Neural progenitor cell (in vitro differentiated cells): ENCODE measurements at regions not wholly inside any gene's neighbourhood (a gene's known extent, or its start where the extent isn't known, plus 50 kb on each side); places are given as distances from the start of the nearest gene placed in this dataset.

Source experiments
- DNase-seq: peaks from one replicate; pipeline ENCODE4 v3.0.0-alpha.2; 2016; ENCODE audit warnings: low spot score
- H2AFZ ChIP-seq: fragments of 200-600 bp; sonication (generic); replicated peaks from 2 replicates; pipeline ENCODE4 v1.6.1; 2016; ENCODE audit warnings: antibody characterized with exemption
- H3F3A ChIP-seq: fragments of 200-600 bp; sonication (generic); 2 replicates; pipeline ENCODE4 v1.6.1; 2016; ENCODE audit warnings: antibody characterized with exemption, low read depth
- H3K27ac ChIP-seq: fragments of 200-600 bp; sonication (generic); 2 replicates; pipeline ENCODE4 v1.5.1; 2016; ENCODE audit warnings: mild to moderate bottlenecking
- H3K27me3 ChIP-seq: fragments of 200-600 bp; sonication (generic); 2 replicates; pipeline ENCODE4 v1.6.1; 2016; ENCODE audit warnings: mild to moderate bottlenecking, moderate library complexity
- H3K36me3 ChIP-seq: fragments of 200-600 bp; sonication (generic); 2 replicates; pipeline ENCODE4 v1.5.1; 2016
- H3K4me1 ChIP-seq: fragments of 200-600 bp; sonication (generic); 2 replicates; pipeline ENCODE4 v1.6.1; 2016; ENCODE audit warnings: mixed run types
- H3K4me2 ChIP-seq: fragments of 200-600 bp; sonication (generic); 2 replicates; pipeline ENCODE4 v1.6.1; 2016
- H3K4me3 ChIP-seq: fragments of 200-600 bp; sonication (generic); 2 replicates; pipeline ENCODE4 v1.5.1; 2016
- H3K79me2 ChIP-seq: fragments of 200-600 bp; sonication (generic); 2 replicates; pipeline ENCODE4 v1.6.1; 2016; ENCODE audit warnings: low read depth
- H3K9ac ChIP-seq: fragments of 200-600 bp; sonication (generic); 2 replicates; pipeline ENCODE4 v1.6.1; 2016
- H3K9me3 ChIP-seq: fragments of 200-600 bp; sonication (generic); 2 replicates; pipeline ENCODE4 v1.5.1; 2016; ENCODE audit warnings: low read depth
- H4K20me1 ChIP-seq: fragments of 200-600 bp; sonication (generic); 2 replicates; pipeline ENCODE4 v1.6.1; 2016; ENCODE audit warnings: low read depth
- H3K27ac Mint-ChIP-seq: 3 replicates; pipeline ENCODE4 v1.8.0; 2021; ENCODE audit warnings: mixed read lengths
- H3K27me3 Mint-ChIP-seq: 2 replicates; pipeline ENCODE4 v1.8.0; 2022; ENCODE audit warnings: low read depth, mild to moderate bottlenecking, inconsistent platforms, moderate library complexity, mixed read lengths; ENCODE audit not compliant: insufficient read depth
- H3K36me3 Mint-ChIP-seq: 3 replicates; pipeline ENCODE4 v1.8.0; 2021; ENCODE audit warnings: mixed read lengths
- H3K4me1 Mint-ChIP-seq: 3 replicates; pipeline ENCODE4 v1.8.0; 2021; ENCODE audit warnings: mixed read lengths
- H3K4me3 Mint-ChIP-seq: 3 replicates; pipeline ENCODE4 v1.8.0; 2021; ENCODE audit warnings: mild to moderate bottlenecking, moderate library complexity, mixed read lengths
- H3K9me3 Mint-ChIP-seq: 3 replicates; pipeline ENCODE4 v1.8.0; 2020; ENCODE audit warnings: mixed read lengths
- EZH2 ChIP-seq: fragments of 200-600 bp; sonication (generic); IDR thresholded peaks from 2 replicates; pipeline ENCODE4 v1.6.1; 2017; ENCODE audit warnings: antibody characterized with exemption, mild to moderate bottlenecking, moderate library complexity
- EZH2phosphoT487 ChIP-seq: fragments of 200-600 bp; sonication (generic); IDR thresholded peaks from 2 replicates; pipeline ENCODE4 v1.6.1; 2017; ENCODE audit warnings: antibody characterized with exemption
- TF ChIP-seq, protein P1 (sequence below): fragments of 200-600 bp; sonication (generic); IDR thresholded peaks from 2 replicates; pipeline ENCODE4 v1.5.1; 2017; ENCODE audit warnings: antibody characterized with exemption, mild to moderate bottlenecking

DNA sequence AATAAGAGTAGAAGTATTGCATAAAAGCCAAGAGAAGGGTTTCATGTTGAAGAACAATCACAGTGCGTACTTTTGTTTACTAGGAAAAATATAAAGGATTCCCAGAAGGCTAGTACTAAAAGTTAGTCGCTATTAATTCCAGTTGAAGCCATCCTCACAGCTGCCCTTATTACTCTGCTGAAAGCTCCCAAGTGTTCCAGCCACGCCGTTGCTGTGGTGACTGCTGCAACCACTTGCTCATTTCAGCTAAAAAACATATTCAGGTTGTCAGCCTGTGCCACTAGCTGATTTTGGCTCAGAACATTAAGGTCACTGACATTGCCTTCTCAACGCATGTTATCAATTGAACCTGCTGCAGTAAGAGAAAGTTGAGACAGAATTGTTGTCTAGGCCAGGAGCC lies 87.1 kb upstream of the FNDC3A start:
- H3K27ac ChIP-seq, result no peak overlapping the region
- Mint-ChIP-seq H3K4me3 (no peak overlapping the region), H3K36me3 (no peaks in the 10 kb centered on the region), H3K27me3 (no peaks in the 10 kb centered on the region), H3K27ac (no peak overlapping the region), H3K4me1 (peaks cover 10% of the 10 kb centered on the region), H3K9me3 (no peaks in the 10 kb centered on the region)
- peaks cover 5% of the 10 kb centered on the region for H3K4me1 ChIP-seq
- H3F3A ChIP-seq, result no peaks in the 10 kb centered on the region
- H3K4me3 ChIP-seq, result no peak overlapping the region
- H3K9me3 ChIP-seq, result no peaks in the 10 kb centered on the region
- H3K27me3 ChIP-seq, result no peaks in the 10 kb centered on the region
- H4K20me1 ChIP-seq, result no peaks in the 10 kb centered on the region
- no peak overlapping the region for H3K4me2 ChIP-seq
- no peak overlapping the region for H3K9ac ChIP-seq
- TF ChIP-seq, protein P1, sequence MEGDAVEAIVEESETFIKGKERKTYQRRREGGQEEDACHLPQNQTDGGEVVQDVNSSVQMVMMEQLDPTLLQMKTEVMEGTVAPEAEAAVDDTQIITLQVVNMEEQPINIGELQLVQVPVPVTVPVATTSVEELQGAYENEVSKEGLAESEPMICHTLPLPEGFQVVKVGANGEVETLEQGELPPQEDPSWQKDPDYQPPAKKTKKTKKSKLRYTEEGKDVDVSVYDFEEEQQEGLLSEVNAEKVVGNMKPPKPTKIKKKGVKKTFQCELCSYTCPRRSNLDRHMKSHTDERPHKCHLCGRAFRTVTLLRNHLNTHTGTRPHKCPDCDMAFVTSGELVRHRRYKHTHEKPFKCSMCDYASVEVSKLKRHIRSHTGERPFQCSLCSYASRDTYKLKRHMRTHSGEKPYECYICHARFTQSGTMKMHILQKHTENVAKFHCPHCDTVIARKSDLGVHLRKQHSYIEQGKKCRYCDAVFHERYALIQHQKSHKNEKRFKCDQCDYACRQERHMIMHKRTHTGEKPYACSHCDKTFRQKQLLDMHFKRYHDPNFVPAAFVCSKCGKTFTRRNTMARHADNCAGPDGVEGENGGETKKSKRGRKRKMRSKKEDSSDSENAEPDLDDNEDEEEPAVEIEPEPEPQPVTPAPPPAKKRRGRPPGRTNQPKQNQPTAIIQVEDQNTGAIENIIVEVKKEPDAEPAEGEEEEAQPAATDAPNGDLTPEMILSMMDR, result no peak
- DNase-seq, result no peak
- no peaks in the 10 kb centered on the region for H3K79me2 ChIP-seq
- H3K36me3 ChIP-seq, result no peaks in the 10 kb centered on the region
- no peak overlapping the region for H2AFZ ChIP-seq

DNA sequence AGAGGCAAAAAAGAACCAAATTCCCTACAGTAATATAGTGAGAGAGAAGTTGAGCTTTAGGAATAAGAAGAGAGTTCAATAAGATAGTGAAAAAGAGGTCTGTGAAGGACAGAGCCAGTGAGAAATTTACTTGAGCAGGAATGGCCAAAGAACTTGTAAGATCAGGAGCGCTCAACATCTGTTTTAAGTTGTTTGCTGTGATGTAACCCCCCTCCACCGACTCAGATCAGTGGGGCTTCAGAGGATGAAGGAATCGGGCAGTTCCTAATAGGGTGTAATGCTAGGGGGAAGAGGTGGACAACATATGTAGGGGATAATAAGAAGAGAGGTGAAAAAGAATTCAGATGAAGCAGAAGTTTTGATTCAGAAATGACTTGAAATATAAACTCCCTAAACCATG lies 85.3 kb upstream of the FNDC3A start:
- TF ChIP-seq EZH2 (no peak), EZH2phosphoT487 (no peak)
- TF ChIP-seq, protein P1, result no peak
- H3K4me1 ChIP-seq, result peaks cover 2% of the 10 kb centered on the region
- no peaks in the 10 kb centered on the region for H3K79me2 ChIP-seq
- no peaks in the 10 kb centered on the region for H3K27me3 Mint-ChIP-seq
- H3K36me3 Mint-ChIP-seq, result no peaks in the 10 kb centered on the region
- no peak overlapping the region for H3K4me2 ChIP-seq
- H3K36me3 ChIP-seq, result no peaks in the 10 kb centered on the region
- no peak overlapping the region for H3K4me3 Mint-ChIP-seq
- no peaks in the 10 kb centered on the region for H3K27me3 ChIP-seq
- H4K20me1 ChIP-seq, result no peaks in the 10 kb centered on the region
- no peaks in the 10 kb centered on the region for H3K9me3 ChIP-seq
- no peak overlapping the region for H3K27ac ChIP-seq
- H3K9me3 Mint-ChIP-seq, result no peaks in the 10 kb centered on the region
- H3F3A ChIP-seq, result no peaks in the 10 kb centered on the region
- no peak for DNase-seq
- H3K9ac ChIP-seq, result no peak overlapping the region
- H3K27ac Mint-ChIP-seq, result no peak overlapping the region
- H2AFZ ChIP-seq, result no peak overlapping the region
- no peak overlapping the region for H3K4me3 ChIP-seq
- H3K4me1 Mint-ChIP-seq, result peaks cover 5% of the 10 kb centered on the region

DNA sequence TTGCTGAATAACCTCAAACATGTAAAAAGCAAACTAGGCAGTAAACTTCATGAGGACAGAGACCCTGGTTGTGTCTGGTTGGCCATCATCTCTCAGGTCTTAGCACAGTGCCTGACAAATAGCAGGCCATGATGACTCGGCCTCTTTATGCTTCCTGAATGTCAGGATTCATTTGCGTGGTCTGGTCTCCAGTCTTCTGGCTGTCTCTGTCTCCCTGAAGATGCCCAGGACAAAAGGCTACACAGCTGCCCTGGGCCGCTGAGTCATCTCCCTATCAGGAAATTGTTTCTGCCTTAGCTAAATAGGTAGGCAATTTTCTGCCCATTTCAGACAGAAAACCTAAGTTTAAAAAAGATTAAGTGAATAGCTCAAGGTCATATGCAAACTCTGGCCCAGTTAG lies 84.1 kb upstream of the FNDC3A start:
- no peak overlapping the region for H3K27ac ChIP-seq
- H3K9me3 ChIP-seq, result no peaks in the 10 kb centered on the region
- no peaks in the 10 kb centered on the region for H3K27me3 ChIP-seq
- Mint-ChIP-seq H3K4me3 (no peak overlapping the region), H3K27me3 (no peaks in the 10 kb centered on the region), H3K9me3 (no peaks in the 10 kb centered on the region), H3K36me3 (no peaks in the 10 kb centered on the region), H3K27ac (no peak overlapping the region), H3K4me1 (no peaks in the 10 kb centered on the region)
- H3K9ac ChIP-seq, result no peak overlapping the region
- no peak for TF ChIP-seq EZH2
- TF ChIP-seq, protein P1, result no peak
- TF ChIP-seq EZH2phosphoT487, result no peak
- no peak overlapping the region for H2AFZ ChIP-seq
- H3K36me3 ChIP-seq, result no peaks in the 10 kb centered on the region
- H3K79me2 ChIP-seq, result no peaks in the 10 kb centered on the region
- no peaks in the 10 kb centered on the region for H3K4me1 ChIP-seq
- H3F3A ChIP-seq, result no peaks in the 10 kb centered on the region
- H3K4me3 ChIP-seq, result no peak overlapping the region
- DNase-seq, result no peak
- H3K4me2 ChIP-seq, result no peak overlapping the region
- no peaks in the 10 kb centered on the region for H4K20me1 ChIP-seq
